LoVo (cell line): ENCODE measurements at regions not wholly inside any gene's neighbourhood (a gene's known extent, or its start where the extent isn't known, plus 50 kb on each side); places are given as distances from the start of the nearest gene placed in this dataset.

Experiments used
- DNase-seq: peaks from one replicate; pipeline ENCODE4 v3.0.0-alpha.2; 2016; ENCODE audit warnings: low spot score

DNA sequence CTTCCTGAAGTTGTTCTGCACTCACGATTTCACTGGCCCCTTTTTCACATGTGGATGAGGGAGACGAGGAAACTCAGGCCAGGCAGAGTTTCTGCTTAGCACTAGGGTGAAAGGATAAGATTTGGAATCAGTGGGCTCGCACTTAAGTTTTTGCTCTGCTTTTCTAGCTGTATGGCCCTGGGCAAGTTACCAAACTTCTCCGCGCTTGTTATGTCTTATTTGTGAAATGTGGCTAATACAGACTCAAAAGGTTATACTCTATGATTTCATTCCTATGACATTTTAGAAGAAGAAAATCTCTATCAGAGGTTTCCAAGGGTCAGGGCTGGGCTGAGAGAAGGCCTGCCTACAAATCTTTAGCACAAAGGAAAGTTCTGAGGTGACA lies 191.9 kb upstream of the LRIG1 start:
- no peak for DNase-seq

DNA sequence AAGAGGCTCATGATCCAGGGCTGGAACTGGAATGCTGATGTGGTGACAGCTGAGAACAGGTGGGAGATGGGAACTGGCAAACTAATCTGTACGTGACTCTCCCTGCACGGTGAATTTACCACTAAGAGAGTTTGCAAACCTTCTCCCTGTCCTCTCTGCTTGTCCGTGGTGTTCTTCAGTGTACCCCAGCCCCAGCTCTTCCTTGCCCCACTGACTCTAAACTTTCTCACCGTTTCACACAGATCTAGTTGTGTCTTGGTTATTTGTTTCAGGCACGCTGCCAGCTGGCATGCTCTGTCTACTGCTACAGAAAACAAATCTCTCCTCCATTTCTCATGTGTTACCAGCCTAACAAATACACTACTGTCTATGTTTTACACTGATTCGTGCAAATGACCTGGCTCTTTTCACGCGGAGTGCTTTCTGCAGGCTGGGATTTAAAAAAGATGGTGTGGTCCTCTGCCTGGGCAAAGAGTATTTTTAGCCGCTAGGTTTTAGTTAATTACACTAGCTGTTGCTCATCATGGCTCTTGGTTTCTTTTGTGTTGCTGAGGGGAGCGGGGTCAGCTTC lies 192.7 kb upstream of the LRIG1 start:
- no peak for DNase-seq

DNA sequence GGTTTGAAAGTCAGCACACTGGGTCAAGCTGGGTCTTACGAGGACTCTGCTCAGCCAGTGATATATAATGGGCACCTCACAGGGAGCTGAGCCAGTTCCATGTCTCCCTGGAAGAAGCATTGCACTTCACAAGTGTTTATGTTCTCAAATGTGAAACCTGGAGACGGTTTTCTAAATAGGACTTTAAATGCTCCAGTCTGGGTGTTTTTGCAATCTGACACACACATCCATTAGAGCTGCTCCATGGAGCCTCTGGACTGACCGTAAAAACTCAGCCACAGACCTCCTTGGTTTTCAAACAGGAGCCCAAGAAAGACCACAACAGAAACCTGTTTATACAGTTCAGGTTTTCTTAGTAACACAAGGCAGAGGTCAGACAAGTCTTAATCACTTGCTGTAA lies 201.3 kb upstream of the LRIG1 start:
- DNase-seq, result no peak

DNA sequence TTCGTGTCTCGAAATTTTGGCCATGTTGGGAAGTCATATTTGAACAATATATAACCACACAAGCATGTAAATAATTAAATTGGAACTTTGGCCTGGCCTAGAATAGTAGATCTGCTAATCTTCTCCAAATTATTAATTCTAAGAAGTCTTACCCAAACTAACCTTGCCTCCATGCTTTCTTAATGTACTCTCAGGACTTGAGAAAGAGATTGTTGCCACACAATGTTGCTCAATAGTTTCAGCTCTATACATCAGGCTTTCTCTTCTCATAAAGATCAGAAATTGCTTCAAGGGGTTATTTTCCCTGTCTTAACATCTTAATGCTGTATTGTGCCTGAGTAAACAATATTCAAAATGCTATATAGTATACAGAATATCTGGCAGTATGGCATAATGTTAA lies 202.7 kb upstream of the LRIG1 start:
- DNase-seq, result no peak

GRCh38 chr3:66705076-66705475 lies 204.3 kb upstream of the LRIG1 start:
- no peak for DNase-seq

DNA sequence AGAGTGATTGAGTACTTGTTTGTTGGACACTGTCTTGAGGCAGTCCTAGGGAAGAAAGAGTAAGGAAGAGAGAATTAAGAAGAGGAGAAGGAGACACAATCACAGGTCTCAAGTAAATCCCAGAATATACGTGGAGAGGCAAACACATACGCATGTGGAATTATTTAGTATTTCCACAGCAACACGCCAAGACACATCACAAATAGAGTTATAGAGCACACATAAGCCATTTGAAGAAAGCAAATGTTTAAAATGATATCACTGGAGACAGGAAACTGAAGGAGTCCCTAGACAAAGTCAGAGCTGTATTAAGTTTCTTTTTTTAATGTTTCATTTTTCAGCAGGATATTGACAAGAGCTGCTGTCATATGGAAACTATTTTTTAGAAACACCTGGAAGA lies 206.1 kb upstream of the LRIG1 start:
- DNase-seq, result no peak

GRCh38 chr3:66709532-66709931 lies 208.7 kb upstream of the LRIG1 start:
- no peak for DNase-seq

GRCh38 chr3:66712210-66712609 lies 211.4 kb upstream of the LRIG1 start:
- no peak for DNase-seq

DNA sequence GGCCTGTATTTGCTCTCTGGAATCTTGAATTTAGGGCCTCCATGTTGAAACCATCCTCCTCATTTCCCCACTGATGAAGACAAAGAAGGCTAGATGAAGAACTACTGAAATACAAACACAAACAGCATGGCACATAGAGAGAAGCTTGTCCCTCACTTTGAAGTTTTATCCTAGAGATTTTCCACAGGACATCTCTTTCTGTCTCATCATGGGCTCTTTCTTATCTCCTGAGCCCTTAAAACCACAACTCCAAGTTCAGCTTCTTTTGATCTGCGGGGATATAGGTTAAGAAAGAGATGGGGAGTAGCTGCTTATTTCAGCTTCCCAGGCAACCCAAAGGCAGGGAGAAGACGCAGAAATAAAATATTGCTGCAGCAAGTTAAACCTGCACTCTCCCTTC lies 213.1 kb upstream of the LRIG1 start:
- DNase-seq, result no peak

- DNase-seq, result no peak
These were observed 215.0 kb upstream of the LRIG1 start for GRCh38 chr3:66715806-66716205.

DNA sequence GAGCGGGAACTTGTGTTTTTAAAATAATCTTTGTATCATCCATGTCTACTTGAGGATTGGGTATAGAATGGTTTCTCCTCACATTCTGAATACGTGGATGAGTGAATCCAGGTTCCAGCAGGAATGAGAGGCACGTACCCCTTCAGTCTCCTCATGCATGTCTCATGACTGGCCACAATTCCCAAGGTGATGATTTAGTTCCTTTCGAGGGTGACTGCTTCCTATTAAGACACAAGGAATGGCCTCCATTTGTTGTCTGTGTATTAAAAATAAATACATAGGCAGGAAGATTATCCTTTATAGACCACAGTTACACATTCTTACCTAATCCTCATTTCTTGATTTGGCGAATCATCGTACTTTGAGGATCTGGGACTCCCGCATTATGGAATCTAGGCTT lies 217.0 kb upstream of the LRIG1 start:
- DNase-seq, result no peak

DNA sequence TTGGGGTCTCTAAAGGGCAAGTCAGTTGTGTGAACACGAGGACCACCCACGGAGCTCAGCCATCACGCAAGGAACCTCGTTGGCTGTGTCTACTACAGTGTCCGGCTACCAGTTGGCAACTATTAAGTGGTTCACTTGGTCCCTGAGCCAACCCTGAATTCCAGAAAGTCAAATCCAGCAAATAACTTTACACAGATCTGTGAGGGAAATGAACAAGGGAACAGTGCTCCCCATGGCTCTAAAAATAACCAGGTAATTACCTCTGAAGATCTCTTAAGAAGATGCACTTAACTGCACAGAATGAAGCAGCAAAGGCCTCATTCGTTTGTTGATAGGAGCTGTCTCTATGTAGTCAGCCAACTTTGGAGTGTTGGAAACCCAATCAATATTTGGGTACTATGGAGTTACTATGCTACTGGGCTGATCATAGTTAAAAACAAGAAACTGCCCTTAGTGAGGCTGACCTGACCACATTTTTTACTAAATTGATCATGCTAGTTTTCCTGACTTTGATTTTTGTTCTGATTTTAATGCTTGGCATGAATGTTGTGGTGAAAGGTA lies 219.1 kb upstream of the LRIG1 start:
- DNase-seq, result no peak

- DNase-seq, result no peak
These were observed 219.7 kb upstream of the LRIG1 start for GRCh38 chr3:66720508-66720907.

DNA sequence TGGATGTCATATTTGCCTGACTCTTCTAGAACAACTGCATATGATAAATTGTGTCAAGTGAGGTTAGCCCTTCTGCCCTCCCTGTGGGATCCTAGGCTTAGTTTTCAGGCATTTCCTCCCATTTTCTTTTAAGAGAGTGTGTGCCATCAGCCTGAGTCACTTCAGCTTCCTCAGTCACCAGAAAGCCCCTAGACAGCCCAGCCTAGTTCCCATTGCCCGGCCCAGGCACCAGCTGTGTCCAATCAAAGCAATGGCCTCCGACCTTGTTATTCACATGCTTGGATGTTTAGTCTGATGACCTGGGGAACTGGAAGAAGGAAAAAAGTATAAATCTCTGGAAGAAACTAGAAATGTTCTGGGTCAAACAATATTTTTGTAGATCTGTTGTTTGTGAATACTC lies 221.9 kb upstream of the LRIG1 start:
- DNase-seq, result no peak

GRCh38 chr3:66723231-66723630 lies 222.4 kb upstream of the LRIG1 start:
- DNase-seq, result no peak

DNA sequence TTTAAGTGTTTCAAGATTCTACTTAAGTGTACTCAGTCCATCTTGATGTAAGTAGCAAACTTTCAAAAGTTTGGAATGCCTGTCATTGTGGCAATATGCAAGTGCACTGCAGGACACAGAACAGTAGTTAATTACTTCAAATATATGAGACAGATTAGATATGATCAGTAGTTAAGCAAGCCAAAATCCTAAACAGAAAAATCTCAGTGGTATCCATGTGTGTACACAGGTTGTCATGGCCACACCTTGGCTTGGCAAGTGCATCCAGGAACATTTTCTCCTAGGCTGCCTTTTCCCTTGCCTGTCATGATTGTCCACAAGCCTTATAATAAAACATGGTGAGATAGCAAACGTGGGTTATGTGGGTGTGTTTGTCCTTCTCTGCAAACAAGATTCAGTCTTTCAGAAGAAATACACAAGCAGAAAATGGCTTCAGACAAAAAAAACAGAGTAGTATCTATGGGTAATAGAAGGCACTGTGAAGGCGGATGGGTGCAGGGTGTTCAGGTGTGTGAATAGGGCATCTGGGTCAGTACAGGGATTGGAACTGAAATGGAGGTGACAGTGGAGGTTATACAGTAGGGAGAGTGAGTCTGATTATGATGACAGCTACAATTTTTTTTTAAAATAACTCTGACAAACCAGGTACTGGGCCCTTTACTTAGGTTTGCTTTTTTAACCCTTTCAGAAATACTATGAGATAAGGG lies 229.0 kb upstream of the LRIG1 start:
- DNase-seq, result no peak

- DNase-seq, result no peak
These were observed 238.0 kb upstream of the LRIG1 start for GRCh38 chr3:66738625-66739365.

DNA sequence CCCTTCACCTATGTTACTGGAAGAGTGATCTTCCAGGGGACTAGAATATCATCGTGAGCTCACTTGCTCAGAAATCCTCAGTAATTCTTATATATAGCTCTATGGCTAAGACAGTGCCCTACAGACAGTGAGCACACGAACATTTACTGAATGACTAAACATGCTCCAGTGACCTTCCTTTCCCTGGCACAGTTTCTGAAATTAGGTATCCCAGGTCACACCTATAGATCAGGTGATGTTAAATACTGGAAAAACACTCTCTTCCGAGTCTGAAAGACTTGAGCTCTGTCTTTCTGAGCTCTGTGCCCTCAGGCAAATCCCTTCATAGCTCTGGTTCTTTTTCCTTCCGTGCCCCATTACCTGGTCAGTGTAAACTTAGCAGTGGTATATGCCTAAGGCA lies 239.4 kb upstream of the LRIG1 start:
- no peak for DNase-seq

DNA sequence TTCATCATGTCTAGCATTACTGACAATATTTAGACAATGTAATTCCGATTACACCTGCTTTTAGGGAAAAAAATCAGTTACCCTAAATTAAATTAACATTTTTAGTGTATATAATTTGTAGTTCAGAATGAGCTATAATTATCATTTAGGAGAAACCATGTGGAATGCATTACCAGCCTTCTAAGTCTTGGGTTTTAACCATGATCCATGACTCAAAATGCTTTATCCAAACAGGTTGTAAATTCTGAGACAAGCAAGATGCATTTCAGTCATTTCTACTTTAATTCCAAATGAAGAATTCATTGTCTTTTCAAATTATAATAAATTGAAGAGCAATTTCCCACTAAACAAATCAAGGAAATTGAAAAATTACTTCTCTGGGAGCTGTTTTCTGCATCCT lies 243.7 kb upstream of the LRIG1 start:
- no peak for DNase-seq

DNA sequence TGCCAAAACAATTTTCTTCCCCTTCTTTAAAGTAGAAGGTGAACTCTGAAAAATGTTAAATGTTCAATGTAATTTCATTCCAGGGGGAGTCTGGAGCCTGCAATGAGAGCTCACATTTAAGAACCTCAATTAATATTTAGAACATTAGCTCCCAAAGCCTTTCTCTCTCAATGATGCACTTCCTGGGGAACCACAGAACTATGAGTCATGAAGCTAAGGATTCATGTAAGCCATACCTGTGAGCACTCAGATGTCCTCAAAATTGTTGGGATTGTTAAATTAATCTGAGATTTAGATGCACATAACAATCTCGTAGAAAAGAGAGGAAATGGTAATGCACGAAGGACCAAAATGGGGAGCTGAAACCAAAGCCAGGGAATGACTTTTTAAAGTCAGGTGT lies 244.2 kb upstream of the LRIG1 start:
- no peak for DNase-seq

DNA sequence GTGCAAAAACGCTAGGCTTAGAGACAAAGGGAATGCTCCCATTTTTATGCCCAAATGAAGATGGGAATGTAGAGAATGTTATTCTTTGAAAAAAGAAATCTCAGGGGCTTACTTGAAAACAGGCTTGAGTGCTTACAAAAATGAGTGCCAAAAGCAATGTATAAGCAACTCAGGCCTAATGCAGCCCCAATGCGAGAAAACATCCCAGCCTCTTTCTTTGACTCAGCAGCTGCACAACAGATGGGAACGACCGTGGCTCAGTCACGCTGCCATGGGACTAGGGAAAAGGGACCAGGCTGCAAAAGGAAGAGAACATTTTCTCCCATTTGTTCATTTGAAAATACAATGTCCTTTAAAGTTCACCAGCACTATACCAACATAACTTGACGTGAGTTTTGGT lies 246.4 kb upstream of the LRIG1 start:
- no peak for DNase-seq

DNA sequence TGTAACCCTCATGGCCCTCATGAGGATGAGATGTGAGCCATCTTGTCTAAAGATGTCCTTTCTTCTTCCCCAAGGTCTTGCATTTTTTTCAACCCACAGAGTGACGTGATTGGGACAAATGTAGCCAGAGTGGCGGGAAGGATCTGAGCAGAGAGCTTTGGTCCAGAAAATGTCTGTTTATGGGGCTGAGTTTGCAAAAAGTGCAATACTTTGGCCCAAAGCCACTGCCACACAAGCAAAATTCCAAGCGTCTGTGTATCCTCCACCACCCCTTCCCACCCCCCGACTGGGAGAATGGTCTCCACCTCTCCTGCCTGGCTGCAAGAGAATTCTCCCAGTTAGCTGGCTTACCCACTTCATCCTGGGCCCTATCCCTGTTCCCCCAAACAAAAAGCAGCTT lies 246.9 kb upstream of the LRIG1 start:
- DNase-seq, result no peak

DNA sequence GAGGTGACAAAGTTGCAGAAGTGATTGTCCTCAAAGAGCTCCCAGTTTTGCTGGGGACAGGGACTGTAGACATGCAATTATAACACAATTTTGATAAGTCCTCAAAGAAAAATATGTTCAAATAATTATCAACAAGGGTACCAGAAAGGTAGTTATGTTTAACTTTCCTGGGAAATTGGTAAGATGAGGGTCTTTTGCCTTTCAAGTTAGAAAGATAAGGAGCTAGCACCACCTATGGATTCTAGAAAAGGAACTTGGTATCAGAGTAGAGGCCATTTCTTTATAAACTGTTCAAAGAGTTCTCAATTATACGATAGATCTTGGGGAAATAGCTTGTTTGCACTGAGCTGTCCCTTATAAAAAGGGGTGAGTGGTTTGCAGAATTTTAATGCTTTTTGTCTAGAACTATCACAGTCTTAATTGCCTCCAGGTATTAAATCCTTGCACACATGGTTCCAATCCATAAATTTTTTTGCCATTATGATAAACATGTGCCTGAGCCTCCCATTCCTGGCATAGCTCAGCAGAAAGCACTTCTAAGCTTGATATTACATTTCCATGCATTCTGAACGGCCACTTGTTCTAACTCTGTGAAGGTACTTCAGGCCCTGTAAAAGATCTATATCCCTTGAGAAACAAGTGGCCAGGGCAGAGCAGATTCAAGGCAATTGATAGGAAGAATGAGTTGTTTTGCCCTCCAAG lies 247.5 kb upstream of the LRIG1 start:
- DNase-seq, result no peak
